Keratinocyte (primary cell): ENCODE measurements at regions not wholly inside any gene's neighbourhood (a gene's known extent, or its start where the extent isn't known, plus 50 kb on each side); places are given as distances from the start of the nearest gene placed in this dataset.

Experiments used
- DNase-seq: peaks from one replicate; pipeline ENCODE4 v3.0.0-alpha.2; 2011; ENCODE audit warnings: low read depth, missing footprints, low spot score
- FAIRE-seq: peaks from 2 replicates; lab custom pipeline; 2011; peaks lifted over from hg19 to GRCh38; lab: Jason Lieb, UNC
- H2AFZ ChIP-seq: 2 replicates; pipeline ENCODE4 v1.6.0; 2012; ENCODE audit warnings: low read length, control low read depth, inconsistent platforms; ENCODE audit not compliant: control insufficient read depth
- H3K27ac ChIP-seq: 2 replicates; pipeline ENCODE4 v1.5.1; 2011; ENCODE audit warnings: low read length; ENCODE audit not compliant: control insufficient read depth, insufficient read depth
- H3K27me3 ChIP-seq: 3 replicates; pipeline ENCODE4 v1.6.0; 2011; ENCODE audit warnings: low read length; ENCODE audit not compliant: control insufficient read depth, insufficient read depth; ENCODE audit errors: extremely low read depth
- H3K36me3 ChIP-seq, 2 experiments: 2 replicates in 1 of 2; 3 replicates in 1 of 2; pipeline ENCODE4 v1.5.1; 2011; ENCODE audit warnings: low read length in 2 of 2, mild to moderate bottlenecking in 1 of 2; ENCODE audit not compliant: control insufficient read depth in 2 of 2, insufficient read depth in 2 of 2; ENCODE audit errors: extremely low read depth in 1 of 2
- H3K4me1 ChIP-seq: 3 replicates; pipeline ENCODE4 v1.5.1; 2011; ENCODE audit warnings: low read length; ENCODE audit not compliant: control insufficient read depth, insufficient read depth; ENCODE audit errors: extremely low read depth
- H3K4me2 ChIP-seq: 3 replicates; pipeline ENCODE4 v1.6.0; 2011; ENCODE audit warnings: low read depth, low read length; ENCODE audit not compliant: control insufficient read depth, insufficient read depth; ENCODE audit errors: extremely low read depth
- H3K4me3 ChIP-seq, 3 experiments: fragments of 200-600 bp in 1 of 3; sonication (generic) in 1 of 3; 2 replicates in 2 of 3; 3 replicates in 1 of 3; pipeline ENCODE4 v1.5.1; 2011 to 2016; ENCODE audit warnings: low read length in 3 of 3, mild to moderate bottlenecking in 3 of 3, control low read depth in 2 of 3, inconsistent platforms in 1 of 3, low read depth in 1 of 3, mixed read lengths in 1 of 3, mixed run types in 1 of 3, moderate library complexity in 1 of 3; ENCODE audit not compliant: control insufficient read depth in 2 of 3, insufficient read depth in 2 of 3; ENCODE audit errors: extremely low read depth in 1 of 3
- H3K79me2 ChIP-seq: 2 replicates; pipeline ENCODE4 v1.6.0; 2012; ENCODE audit warnings: low read length; ENCODE audit not compliant: control insufficient read depth, insufficient read depth
- H3K9ac ChIP-seq: 3 replicates; pipeline ENCODE4 v1.6.0; 2011; ENCODE audit warnings: low read length; ENCODE audit not compliant: control insufficient read depth, insufficient read depth; ENCODE audit errors: extremely low read depth
- H3K9me1 ChIP-seq: 3 replicates; pipeline ENCODE4 v1.6.0; 2011; ENCODE audit warnings: low read length; ENCODE audit not compliant: control insufficient read depth, insufficient read depth; ENCODE audit errors: extremely low read depth
- H3K9me3 ChIP-seq: 2 replicates; pipeline ENCODE4 v1.5.1; 2012; ENCODE audit warnings: low read depth, low read length; ENCODE audit not compliant: control insufficient read depth
- H4K20me1 ChIP-seq: 3 replicates; pipeline ENCODE4 v1.6.0; 2011; ENCODE audit warnings: low read length; ENCODE audit not compliant: control insufficient read depth, insufficient read depth; ENCODE audit errors: extremely low read depth
- CTCF ChIP-seq, 3 experiments: IDR thresholded peaks in 1 of 3; conservative IDR thresholded peaks in 1 of 3; optimal IDR thresholded peaks in 1 of 3; 2 replicates in 2 of 3; 3 replicates in 1 of 3; pipeline versions ENCODE3 to v1.5.1; 2011; ENCODE audit warnings: low read length in 3 of 3, mild to moderate bottlenecking in 3 of 3, moderate library complexity in 2 of 3, control low read depth in 1 of 3, inconsistent platforms in 1 of 3; ENCODE audit not compliant: insufficient read depth in 2 of 3; ENCODE audit errors: extremely low read depth in 1 of 3
- EZH2 ChIP-seq: IDR thresholded peaks from one replicate; pipeline ENCODE4 v1.6.1; 2012; ENCODE audit warnings: inconsistent platforms, mild to moderate bottlenecking, low read length, moderate library complexity
- dilution Hi-C: fragments of 300-500 bp; cut with MboI; formaldehyde crosslinking; loops from one replicate; pipeline ENCODE4 v1.7.0; 2020; ENCODE audit warnings: low sequenced_read_pairs; ENCODE audit not compliant: extremely low pct_ligation_motif_present

- Histone ChIP-seq H4K20me1 (no peaks in the 10 kb centered on the region), H3K4me2 (no peak overlapping the region), H3K9me1 (no peaks in the 10 kb centered on the region), H2AFZ (no peak overlapping the region), H3K36me3 (no peaks in the 10 kb centered on the region), H3K4me1 (no peaks in the 10 kb centered on the region), H3K27ac (no peak overlapping the region), H3K79me2 (no peaks in the 10 kb centered on the region), H3K27me3 (no peaks in the 10 kb centered on the region), H3K9ac (no peak overlapping the region), H3K9me3 (no peaks in the 10 kb centered on the region), H3K4me3 (no peak overlapping the region)
- dilution Hi-C loops: no loop called here
- DNase-seq (no peak), FAIRE-seq (no peak)
- no peak for TF ChIP-seq EZH2
- no peak for TF ChIP-seq CTCF (optimal IDR thresholded peaks at IDR 0.05 in 1 of 3, IDR thresholded peaks at IDR 0.05 in 1 of 3, conservative IDR thresholded peaks at IDR 0.05 in 1 of 3; ENCODE audit: extremely low read depth in 1 of 3, insufficient read depth in 2 of 3, low read length in 3 of 3)
Observed at GRCh38 chr6:870096-870495, 177.2 kb upstream of the EXOC2 start.

GRCh38 chr6:868201-868600 lies 175.3 kb upstream of the EXOC2 start:
- FAIRE-seq (no peak), DNase-seq (no peak)
- Histone ChIP-seq H3K27me3 (no peaks in the 10 kb centered on the region), H3K4me2 (no peak overlapping the region), H3K4me3 (no peak overlapping the region), H2AFZ (no peak overlapping the region), H4K20me1 (no peaks in the 10 kb centered on the region), H3K9me1 (no peaks in the 10 kb centered on the region), H3K36me3 (no peaks in the 10 kb centered on the region), H3K79me2 (no peaks in the 10 kb centered on the region), H3K4me1 (peaks cover 5% of the 10 kb centered on the region), H3K9me3 (no peaks in the 10 kb centered on the region), H3K27ac (no peak overlapping the region), H3K9ac (no peak overlapping the region)
- TF ChIP-seq EZH2 (no peak), CTCF (optimal IDR thresholded peaks at IDR 0.05 in 1 of 3, IDR thresholded peaks at IDR 0.05 in 1 of 3, conservative IDR thresholded peaks at IDR 0.05 in 1 of 3; ENCODE audit: extremely low read depth in 1 of 3, insufficient read depth in 2 of 3, low read length in 3 of 3) (no peak)
- dilution Hi-C loops: no loop called here
